Astrocyte (in vitro differentiated cells and primary cell): ENCODE measurements at regions not wholly inside any gene's neighbourhood (a gene's known extent, or its start where the extent isn't known, plus 50 kb on each side); places are given as distances from the start of the nearest gene placed in this dataset.

ENCODE experiments used
- DNase-seq: peaks from one replicate; pipeline ENCODE4 v3.0.0-alpha.2; 2010; ENCODE audit warnings: low read depth
- FAIRE-seq: peaks from 2 replicates; lab custom pipeline; 2011; peaks lifted over from hg19 to GRCh38; lab: Jason Lieb, UNC
- H2AFZ ChIP-seq: 2 replicates; pipeline ENCODE4 v1.6.0; 2012; ENCODE audit warnings: low read depth, low read length, inconsistent platforms
- H3K27ac ChIP-seq: 2 replicates; pipeline ENCODE4 v1.5.1; 2011; ENCODE audit warnings: low read depth, low read length, inconsistent platforms
- H3K27me3 ChIP-seq: 2 replicates; pipeline ENCODE4 v1.6.0; 2011; ENCODE audit warnings: low read length, inconsistent platforms; ENCODE audit not compliant: insufficient read depth
- H3K36me3 ChIP-seq: 2 replicates; pipeline ENCODE4 v1.5.1; 2011; ENCODE audit warnings: low read length, inconsistent platforms; ENCODE audit not compliant: insufficient read depth
- H3K4me1 ChIP-seq: 2 replicates; pipeline ENCODE4 v1.5.1; 2011; ENCODE audit warnings: low read length, inconsistent platforms; ENCODE audit not compliant: insufficient read depth
- H3K4me2 ChIP-seq: 2 replicates; pipeline ENCODE4 v1.6.0; 2012; ENCODE audit warnings: low read length, inconsistent platforms
- H3K4me3 ChIP-seq: 2 replicates; pipeline ENCODE4 v1.5.1; 2011; ENCODE audit warnings: low read depth, mild to moderate bottlenecking, low read length, inconsistent platforms; ENCODE audit not compliant: insufficient read depth
- H3K79me2 ChIP-seq: 2 replicates; pipeline ENCODE4 v1.6.0; 2012; ENCODE audit warnings: mild to moderate bottlenecking, low read length, inconsistent platforms; ENCODE audit not compliant: insufficient read depth
- H3K9ac ChIP-seq: 2 replicates; pipeline ENCODE4 v1.6.0; 2012; ENCODE audit warnings: mild to moderate bottlenecking, low read length, inconsistent platforms
- H3K9me3 ChIP-seq: 2 replicates; pipeline ENCODE4 v1.5.1; 2012; ENCODE audit warnings: low read depth, mild to moderate bottlenecking, low read length, inconsistent platforms; ENCODE audit not compliant: insufficient read depth
- H4K20me1 ChIP-seq: 2 replicates; pipeline ENCODE4 v1.6.0; 2012; ENCODE audit warnings: low read length, inconsistent platforms; ENCODE audit not compliant: insufficient read depth
- H3K27ac Mint-ChIP-seq: one replicate; pipeline ENCODE4 v1.8.0; 2021; ENCODE audit warnings: mild to moderate bottlenecking, mixed read lengths; ENCODE audit not compliant: unreplicated experiment
- H3K27me3 Mint-ChIP-seq: one replicate; pipeline ENCODE4 v1.8.0; 2021; ENCODE audit warnings: low read depth, mixed read lengths; ENCODE audit not compliant: unreplicated experiment
- H3K36me3 Mint-ChIP-seq: one replicate; pipeline ENCODE4 v1.8.0; 2021; ENCODE audit warnings: low read depth, mixed read lengths; ENCODE audit not compliant: unreplicated experiment
- H3K4me1 Mint-ChIP-seq: one replicate; pipeline ENCODE4 v1.8.0; 2021; ENCODE audit warnings: low read depth, mixed read lengths; ENCODE audit not compliant: unreplicated experiment
- H3K4me3 Mint-ChIP-seq: one replicate; pipeline ENCODE4 v1.8.0; 2021; ENCODE audit warnings: mild to moderate bottlenecking, moderate library complexity, mixed read lengths; ENCODE audit not compliant: unreplicated experiment
- H3K9me3 Mint-ChIP-seq: one replicate; pipeline ENCODE4 v1.8.0; 2021; ENCODE audit warnings: mild to moderate bottlenecking, mixed read lengths; ENCODE audit not compliant: unreplicated experiment
- EZH2 ChIP-seq: IDR thresholded peaks from 2 replicates; pipeline ENCODE4 v1.6.1; 2012; ENCODE audit warnings: mild to moderate bottlenecking, low read length, inconsistent platforms; ENCODE audit not compliant: insufficient read depth
- TF ChIP-seq, protein P1 (sequence below): IDR thresholded peaks from 2 replicates; pipeline ENCODE4 v1.5.1; 2011; ENCODE audit warnings: low read depth, mild to moderate bottlenecking, inconsistent platforms, low read length, moderate library complexity; ENCODE audit not compliant: insufficient read depth

DNA sequence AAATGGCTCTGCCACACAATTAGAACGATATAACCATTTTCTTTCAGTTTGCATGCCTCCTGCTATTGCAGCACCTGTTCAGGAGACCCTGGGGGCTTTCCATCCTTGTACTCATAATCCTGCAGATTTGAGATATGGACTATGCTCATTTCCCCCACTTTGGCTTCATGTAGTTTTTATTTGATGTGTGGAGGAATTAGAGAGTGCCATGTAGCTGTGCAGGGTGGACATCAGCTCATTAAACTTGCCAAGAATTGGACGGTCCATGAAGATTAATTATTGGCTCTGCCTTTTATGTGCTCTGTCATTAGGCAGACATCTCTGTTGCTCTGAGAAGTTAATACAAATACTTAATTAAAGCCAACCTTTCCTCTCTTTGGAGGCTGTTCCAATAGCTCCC is 66.2 kb upstream of the CD83 start:
- no peak for DNase-seq
- Histone ChIP-seq H3K27me3 (peaks cover 7% of the 10 kb centered on the region), H3K4me1 (peaks cover 3% of the 10 kb centered on the region), H3K79me2 (no peaks in the 10 kb centered on the region), H3K36me3 (no peaks in the 10 kb centered on the region), H3K4me3 (no peak overlapping the region), H4K20me1 (no peaks in the 10 kb centered on the region), H3K9ac (no peak overlapping the region), H3K27ac (no peak overlapping the region), H3K4me2 (no peak overlapping the region), H2AFZ (no peak overlapping the region), H3K9me3 (no peaks in the 10 kb centered on the region)
- no peaks in the 10 kb centered on the region for H3K9me3 Mint-ChIP-seq
- H3K36me3 Mint-ChIP-seq, result no peaks in the 10 kb centered on the region
- FAIRE-seq, result no peak
- H3K27ac Mint-ChIP-seq, result no peak overlapping the region
- peaks cover 16% of the 10 kb centered on the region for H3K27me3 Mint-ChIP-seq
- no peaks in the 10 kb centered on the region for H3K4me1 Mint-ChIP-seq
- TF ChIP-seq, protein P1, sequence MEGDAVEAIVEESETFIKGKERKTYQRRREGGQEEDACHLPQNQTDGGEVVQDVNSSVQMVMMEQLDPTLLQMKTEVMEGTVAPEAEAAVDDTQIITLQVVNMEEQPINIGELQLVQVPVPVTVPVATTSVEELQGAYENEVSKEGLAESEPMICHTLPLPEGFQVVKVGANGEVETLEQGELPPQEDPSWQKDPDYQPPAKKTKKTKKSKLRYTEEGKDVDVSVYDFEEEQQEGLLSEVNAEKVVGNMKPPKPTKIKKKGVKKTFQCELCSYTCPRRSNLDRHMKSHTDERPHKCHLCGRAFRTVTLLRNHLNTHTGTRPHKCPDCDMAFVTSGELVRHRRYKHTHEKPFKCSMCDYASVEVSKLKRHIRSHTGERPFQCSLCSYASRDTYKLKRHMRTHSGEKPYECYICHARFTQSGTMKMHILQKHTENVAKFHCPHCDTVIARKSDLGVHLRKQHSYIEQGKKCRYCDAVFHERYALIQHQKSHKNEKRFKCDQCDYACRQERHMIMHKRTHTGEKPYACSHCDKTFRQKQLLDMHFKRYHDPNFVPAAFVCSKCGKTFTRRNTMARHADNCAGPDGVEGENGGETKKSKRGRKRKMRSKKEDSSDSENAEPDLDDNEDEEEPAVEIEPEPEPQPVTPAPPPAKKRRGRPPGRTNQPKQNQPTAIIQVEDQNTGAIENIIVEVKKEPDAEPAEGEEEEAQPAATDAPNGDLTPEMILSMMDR, result no peak
- no peak for TF ChIP-seq EZH2
- H3K4me3 Mint-ChIP-seq, result no peak overlapping the region

DNA sequence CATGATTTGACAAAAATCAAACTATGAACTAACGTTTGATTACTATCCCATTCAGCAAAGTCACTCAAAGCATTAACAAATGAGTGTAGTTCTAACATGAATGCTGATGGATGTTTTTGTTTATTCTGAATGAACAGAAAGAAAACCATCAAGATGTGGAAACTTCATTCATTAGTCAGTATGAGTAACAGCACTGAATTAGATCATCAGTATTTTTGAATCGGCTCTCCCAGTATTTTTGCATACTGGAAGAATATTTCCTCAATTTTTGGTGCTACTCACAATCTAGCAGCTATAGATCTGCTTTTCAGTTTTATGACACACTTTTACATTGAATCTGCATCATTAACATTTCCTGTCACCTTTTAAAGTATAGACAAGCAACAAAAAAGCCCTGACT is 63.8 kb upstream of the CD83 start:
- H3K36me3 ChIP-seq, result no peaks in the 10 kb centered on the region
- peaks cover 2% of the 10 kb centered on the region for H3K4me1 Mint-ChIP-seq
- peaks cover 3% of the 10 kb centered on the region for H3K4me1 ChIP-seq
- no peak overlapping the region for H3K4me3 ChIP-seq
- no peaks in the 10 kb centered on the region for H3K9me3 ChIP-seq
- peaks cover 19% of the 10 kb centered on the region for H3K27me3 Mint-ChIP-seq
- DNase-seq, result no peak
- H3K9ac ChIP-seq, result no peak overlapping the region
- H2AFZ ChIP-seq, result no peak overlapping the region
- H3K9me3 Mint-ChIP-seq, result no peaks in the 10 kb centered on the region
- no peak for FAIRE-seq
- H3K27me3 ChIP-seq, result peaks cover 7% of the 10 kb centered on the region
- no peak overlapping the region for H3K27ac Mint-ChIP-seq
- no peaks in the 10 kb centered on the region for H3K79me2 ChIP-seq
- no peak overlapping the region for H3K4me2 ChIP-seq
- H4K20me1 ChIP-seq, result no peaks in the 10 kb centered on the region
- no peak overlapping the region for H3K27ac ChIP-seq
- H3K4me3 Mint-ChIP-seq, result no peak overlapping the region
- H3K36me3 Mint-ChIP-seq, result no peaks in the 10 kb centered on the region
- TF ChIP-seq, protein P1, result no peak
- no peak for TF ChIP-seq EZH2

DNA sequence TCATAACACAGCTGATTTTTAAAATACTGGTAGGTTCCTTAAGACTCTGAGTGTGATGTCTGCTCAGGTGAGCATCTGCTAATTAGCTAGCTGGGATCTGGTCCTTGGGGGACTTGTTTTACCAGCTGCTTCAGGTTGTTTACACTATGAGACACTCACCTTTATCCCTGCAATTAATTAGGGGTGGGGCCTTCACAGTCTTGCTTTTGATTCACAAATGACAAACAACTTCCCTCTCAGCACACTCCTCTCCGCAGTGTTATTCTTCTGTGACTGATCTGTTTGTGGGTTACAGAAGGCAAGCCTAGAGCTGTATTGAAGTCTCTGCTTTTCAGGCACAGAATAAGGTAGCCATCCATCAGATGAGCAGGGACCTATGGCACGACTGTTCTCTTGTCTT is 62.0 kb upstream of the CD83 start:
- H3K27me3 ChIP-seq, result peaks cover 2% of the 10 kb centered on the region
- no peak overlapping the region for H3K9ac ChIP-seq
- H3K4me2 ChIP-seq, result no peak overlapping the region
- H3K27ac ChIP-seq, result no peak overlapping the region
- no peak overlapping the region for H2AFZ ChIP-seq
- no peaks in the 10 kb centered on the region for H4K20me1 ChIP-seq
- TF ChIP-seq, protein P1, result no peak
- TF ChIP-seq EZH2, result no peak
- Mint-ChIP-seq H3K27me3 (peaks cover 17% of the 10 kb centered on the region), H3K36me3 (no peaks in the 10 kb centered on the region), H3K27ac (no peak overlapping the region), H3K9me3 (no peaks in the 10 kb centered on the region), H3K4me3 (no peak overlapping the region), H3K4me1 (peaks cover 2% of the 10 kb centered on the region)
- H3K9me3 ChIP-seq, result no peaks in the 10 kb centered on the region
- FAIRE-seq, result no peak
- no peaks in the 10 kb centered on the region for H3K36me3 ChIP-seq
- H3K4me1 ChIP-seq, result peaks cover 3% of the 10 kb centered on the region
- no peak for DNase-seq
- no peak overlapping the region for H3K4me3 ChIP-seq
- no peaks in the 10 kb centered on the region for H3K79me2 ChIP-seq
